A673 (cell line): ENCODE measurements at regions not wholly inside any gene's neighbourhood (a gene's known extent, or its start where the extent isn't known, plus 50 kb on each side); places are given as distances from the start of the nearest gene placed in this dataset.

Source experiments
- BruUV-seq: library from RNA; stranded (reverse); fragments of 400-500 nt; replicated peaks from 2 replicates; lab custom pipeline; 2021; lab: Mats Ljungman, UMichigan
- CTCF ChIA-PET: fragments of 300-600 bp; sonication (Branson Sonifier 250); formaldehyde crosslinking; loops from one replicate; lab custom pipeline; 2022; ENCODE audit warnings: antibody characterized with exemption; lab: Charles Lee
- POLR2A ChIA-PET: fragments of 300-600 bp; sonication (Branson Sonifier 250); formaldehyde crosslinking; loops from one replicate; lab custom pipeline; 2022; ENCODE audit warnings: antibody characterized with exemption; ENCODE audit not compliant: low non-redundant PET; lab: Charles Lee
- DNase-seq: peaks from one replicate; pipeline ENCODE4 v3.0.0-alpha.2; 2015; ENCODE audit warnings: low spot score
- H3K27ac ChIP-seq: fragments of 200-600 bp; sonication (generic); 2 replicates; pipeline ENCODE4 v1.5.1; 2016; ENCODE audit warnings: mixed run types, low read depth, mild to moderate bottlenecking, mixed read lengths, antibody characterized with exemption, low read length; ENCODE audit not compliant: poor library complexity, severe bottlenecking
- H3K27me3 ChIP-seq: fragments of 200-600 bp; sonication (generic); replicated peaks from 2 replicates; pipeline ENCODE4 v1.6.1; 2017; ENCODE audit warnings: mixed run types, low read depth, mild to moderate bottlenecking, mixed read lengths, antibody characterized with exemption, low read length; ENCODE audit not compliant: insufficient read depth, poor library complexity
- H3K36me3 ChIP-seq: fragments of 200-600 bp; sonication (generic); 2 replicates; pipeline ENCODE4 v1.6.1; 2016; ENCODE audit warnings: mixed run types, mild to moderate bottlenecking, mixed read lengths, antibody characterized with exemption, low read length; ENCODE audit not compliant: insufficient read depth, poor library complexity, severe bottlenecking
- H3K4me1 ChIP-seq: fragments of 200-600 bp; sonication (generic); 2 replicates; pipeline ENCODE4 v1.6.1; 2017; ENCODE audit warnings: mixed run types, mild to moderate bottlenecking, mixed read lengths, antibody characterized with exemption, low read length; ENCODE audit not compliant: insufficient read depth, poor library complexity, severe bottlenecking
- H3K4me3 ChIP-seq: fragments of 200-600 bp; sonication (generic); 2 replicates; pipeline ENCODE4 v1.5.1; 2016; ENCODE audit warnings: low read depth, mixed run types, mild to moderate bottlenecking, mixed read lengths, low read length; ENCODE audit not compliant: poor library complexity, severe bottlenecking
- H3K9me3 ChIP-seq: fragments of 200-600 bp; sonication (generic); 2 replicates; pipeline ENCODE4 v1.6.1; 2016; ENCODE audit warnings: mixed run types, low read depth, mild to moderate bottlenecking, mixed read lengths, antibody characterized with exemption, low read length; ENCODE audit not compliant: poor library complexity, severe bottlenecking
- CTCF ChIP-seq: fragments of 300-800, 200-600 bp; sonication (generic); conservative IDR thresholded peaks from 2 replicates; pipeline ENCODE4 v1.5.1; 2017; ENCODE audit warnings: low read depth, mild to moderate bottlenecking, antibody characterized with exemption, low read length, moderate library complexity, mixed read lengths
- EZH2 ChIP-seq: fragments of 200-600 bp; sonication (generic); IDR thresholded peaks from 2 replicates; pipeline ENCODE4 v1.6.1; 2017; ENCODE audit warnings: borderline replicate concordance, low read depth, mild to moderate bottlenecking, mixed read lengths, antibody characterized with exemption, low read length; ENCODE audit not compliant: poor library complexity, severe bottlenecking
- intact Hi-C: fragments of 100-400 bp; cut with micrococcal nuclease; formaldehyde crosslinking; loops from one replicate; pipeline ENCODE4 v1.10.0; 2022; ENCODE audit not compliant: unreplicated experiment

- Histone ChIP-seq H3K9me3 (no peaks in the 10 kb centered on the region), H3K27me3 (no peaks in the 10 kb centered on the region), H3K4me3 (no peak overlapping the region), H3K36me3 (no peaks in the 10 kb centered on the region), H3K4me1 (no peaks in the 10 kb centered on the region), H3K27ac (no peak overlapping the region)
- ChIA-PET POLR2A (no interaction called here), CTCF (no interaction called here)
- DNase-seq, result no peak
- no TSS peak for BruUV-seq
- TF ChIP-seq EZH2 (no peak), CTCF (no peak)
- intact Hi-C loops, result no loop called here
Observed at GRCh38 chrX:39709364-39709763, 388.4 kb downstream of the BCOR start.

GRCh38 chrX:39709812-39710211, 387.9 kb downstream of the BCOR start:
- Histone ChIP-seq H3K4me1 (no peaks in the 10 kb centered on the region), H3K4me3 (no peak overlapping the region), H3K27me3 (no peaks in the 10 kb centered on the region), H3K9me3 (no peaks in the 10 kb centered on the region), H3K27ac (no peak overlapping the region), H3K36me3 (no peaks in the 10 kb centered on the region)
- ChIA-PET CTCF (no interaction called here), POLR2A (no interaction called here)
- DNase-seq, result no peak
- no TSS peak for BruUV-seq
- TF ChIP-seq EZH2, result no peak
- no peak for TF ChIP-seq CTCF
- intact Hi-C loops, result no loop called here

- H3K27ac ChIP-seq, result no peak overlapping the region
- H3K4me1 ChIP-seq, result no peaks in the 10 kb centered on the region
- no peaks in the 10 kb centered on the region for H3K36me3 ChIP-seq
- DNase-seq, result no peak
- ChIA-PET POLR2A (no interaction called here), CTCF (interaction anchor here (0.6 kb wide), 1 partner anchor 198 kb away, joined by 3 read pairs; no protein-coding TSS in a partner anchor)
- intact Hi-C loops, result no loop called here
- TF ChIP-seq CTCF (no peak), EZH2 (no peak)
- no peaks in the 10 kb centered on the region for H3K9me3 ChIP-seq
- no TSS peak for BruUV-seq
- no peak overlapping the region for H3K4me3 ChIP-seq
- no peaks in the 10 kb centered on the region for H3K27me3 ChIP-seq
Observed at GRCh38 chrX:39710776-39711175, 387.0 kb downstream of the BCOR start.
